OCI-LY7 (cell line): ENCODE measurements at regions not wholly inside any gene's neighbourhood (a gene's known extent, or its start where the extent isn't known, plus 50 kb on each side); places are given as distances from the start of the nearest gene placed in this dataset.
"Not testable (repeated sequence)": the region's sequence is repeated elsewhere in the genome, so short reads cannot be mapped to it uniquely, and the experiment has no call there.

ENCODE experiments used
- BruUV-seq: library from RNA; stranded (reverse); fragments of 400-500 nt; replicated peaks from 2 replicates; lab custom pipeline; 2021; lab: Mats Ljungman, UMichigan
- CTCF ChIA-PET: fragments of 300-600 bp; sonication (Branson Sonifier 250); formaldehyde crosslinking; loops from one replicate; lab custom pipeline; 2022; ENCODE audit warnings: antibody characterized with exemption; ENCODE audit not compliant: unreplicated experiment; lab: Charles Lee
- POLR2A ChIA-PET: fragments of 300-600 bp; sonication (Branson Sonifier 250); formaldehyde crosslinking; loops from one replicate; lab custom pipeline; 2022; ENCODE audit warnings: antibody characterized with exemption; lab: Charles Lee
- DNase-seq: peaks from one replicate; pipeline ENCODE4 v3.0.0-alpha.2; 2015; ENCODE audit warnings: low spot score
- H2AFZ ChIP-seq: fragments of 200-600 bp; sonication (generic), shearing (Covaris generic); 2 replicates; pipeline ENCODE4 v1.6.1; 2014; ENCODE audit warnings: mild to moderate bottlenecking, antibody characterized with exemption, low read length, moderate library complexity
- H3K27ac ChIP-seq: fragments of 200-600 bp; sonication (generic); 2 replicates; pipeline ENCODE4 v1.5.1; 2014; ENCODE audit warnings: mixed run types, low read depth, mild to moderate bottlenecking, moderate library complexity, low read length, inconsistent platforms; ENCODE audit not compliant: poor library complexity, severe bottlenecking
- H3K36me3 ChIP-seq: fragments of 200-600 bp; sonication (generic); 2 replicates; pipeline ENCODE4 v1.6.1; 2014; ENCODE audit warnings: mild to moderate bottlenecking, antibody characterized with exemption, low read length, moderate library complexity, mixed read lengths; ENCODE audit not compliant: insufficient read depth
- H3K4me1 ChIP-seq: fragments of 200-600 bp; sonication (generic); 2 replicates; pipeline ENCODE4 v1.5.1; 2014; ENCODE audit warnings: mild to moderate bottlenecking, low read length; ENCODE audit not compliant: insufficient read depth, poor library complexity, severe bottlenecking
- H3K4me2 ChIP-seq: fragments of 200-600 bp; sonication (generic); 2 replicates; pipeline ENCODE4 v1.6.1; 2014; ENCODE audit warnings: mild to moderate bottlenecking, low read length
- H3K4me3 ChIP-seq: fragments of 200-600 bp; sonication (generic); 2 replicates; pipeline ENCODE4 v1.5.1; 2014; ENCODE audit warnings: mild to moderate bottlenecking, low read depth, low read length; ENCODE audit not compliant: poor library complexity, severe bottlenecking
- H3K79me2 ChIP-seq: fragments of 200-600 bp; sonication (generic); 2 replicates; pipeline ENCODE4 v1.6.1; 2016; ENCODE audit warnings: low read depth, mild to moderate bottlenecking, low read length, moderate library complexity, mixed read lengths; ENCODE audit not compliant: insufficient read depth
- H3K9me2 ChIP-seq: fragments of 200-600 bp; sonication (generic); 2 replicates; pipeline ENCODE4 v1.6.1; 2016; ENCODE audit warnings: mild to moderate bottlenecking, low read length, mixed read lengths; ENCODE audit not compliant: insufficient read depth
- H3K9me3 ChIP-seq: fragments of 200-600 bp; sonication (generic); 2 replicates; pipeline ENCODE4 v1.6.1; 2014; ENCODE audit warnings: mild to moderate bottlenecking, mixed run types, low read length, mixed read lengths
- H4K20me1 ChIP-seq: fragments of 200-600 bp; sonication (generic); 2 replicates; pipeline ENCODE4 v1.6.1; 2014; ENCODE audit warnings: mild to moderate bottlenecking, antibody characterized with exemption, low read length, moderate library complexity, mixed read lengths; ENCODE audit not compliant: insufficient read depth
- CTCF ChIP-seq: fragments of 200-600 bp; sonication (generic); conservative IDR thresholded peaks from 2 replicates; pipeline ENCODE4 v1.5.1; 2014; ENCODE audit warnings: mild to moderate bottlenecking, antibody characterized with exemption, low read length, moderate library complexity, mixed read lengths
- EZH2phosphoT487 ChIP-seq: fragments of 200-600 bp; sonication (generic); IDR thresholded peaks from 2 replicates; pipeline ENCODE4 v1.6.1; 2018; ENCODE audit warnings: low read depth, borderline replicate concordance, mild to moderate bottlenecking, mixed run types, antibody characterized with exemption, low read length, moderate library complexity, mixed read lengths
- intact Hi-C: fragments of 100-400 bp; cut with micrococcal nuclease; formaldehyde crosslinking; loops from one replicate; pipeline ENCODE4 v1.10.0; 2022; ENCODE audit not compliant: unreplicated experiment

- Histone ChIP-seq H3K79me2 (no peaks in the 10 kb centered on the region), H3K9me3 (no peaks in the 10 kb centered on the region), H3K27ac (no peak overlapping the region), H3K36me3 (no peaks in the 10 kb centered on the region), H4K20me1 (no peaks in the 10 kb centered on the region), H3K4me1 (no peaks in the 10 kb centered on the region), H3K4me3 (no peak overlapping the region), H2AFZ (no peak overlapping the region), H3K9me2 (no peaks in the 10 kb centered on the region), H3K4me2 (no peak overlapping the region)
- TF ChIP-seq EZH2phosphoT487 = no peak
- TF ChIP-seq CTCF = no peak
- no peak for DNase-seq
- intact Hi-C loops = no loop called here
- BruUV-seq = no TSS peak
- ChIA-PET CTCF (no interaction called here), POLR2A (no interaction called here)
These were observed 326.8 kb downstream of the PPP4R3C start for GRCh38 chrX:27136325-27136724.

- H3K9me2 ChIP-seq = no peaks in the 10 kb centered on the region
- no peak overlapping the region for H3K4me3 ChIP-seq
- no peaks in the 10 kb centered on the region for H4K20me1 ChIP-seq
- no peaks in the 10 kb centered on the region for H3K9me3 ChIP-seq
- ChIA-PET POLR2A (no interaction called here), CTCF (no interaction called here)
- no peaks in the 10 kb centered on the region for H3K79me2 ChIP-seq
- TF ChIP-seq EZH2phosphoT487 = no peak
- TF ChIP-seq CTCF = no peak
- BruUV-seq = no TSS peak
- no peak overlapping the region for H3K4me2 ChIP-seq
- H2AFZ ChIP-seq = no peak overlapping the region
- H3K27ac ChIP-seq = no peak overlapping the region
- intact Hi-C loops = no loop called here
- no peaks in the 10 kb centered on the region for H3K36me3 ChIP-seq
- no peak for DNase-seq
- H3K4me1 ChIP-seq = no peaks in the 10 kb centered on the region
These were observed 330.3 kb downstream of the PPP4R3C start for GRCh38 chrX:27132862-27133261.

GRCh38 chrX:27087176-27087575 is 376.0 kb downstream of the PPP4R3C start:
- H3K79me2 ChIP-seq, H3K4me1 ChIP-seq, H3K27ac ChIP-seq, DNase-seq, BruUV-seq, H3K9me2 ChIP-seq, intact Hi-C loops, H3K9me3 ChIP-seq, H3K4me3 ChIP-seq, H3K4me2 ChIP-seq, H4K20me1 ChIP-seq, H3K36me3 ChIP-seq, CTCF ChIA-PET, H2AFZ ChIP-seq, POLR2A ChIA-PET: not testable (repeated sequence)
